ENCODE measurements at regions not wholly inside any gene's neighbourhood (a gene's known extent, or its start where the extent isn't known, plus 50 kb on each side); places are given as distances from the start of the nearest gene placed in this dataset.

DNA sequence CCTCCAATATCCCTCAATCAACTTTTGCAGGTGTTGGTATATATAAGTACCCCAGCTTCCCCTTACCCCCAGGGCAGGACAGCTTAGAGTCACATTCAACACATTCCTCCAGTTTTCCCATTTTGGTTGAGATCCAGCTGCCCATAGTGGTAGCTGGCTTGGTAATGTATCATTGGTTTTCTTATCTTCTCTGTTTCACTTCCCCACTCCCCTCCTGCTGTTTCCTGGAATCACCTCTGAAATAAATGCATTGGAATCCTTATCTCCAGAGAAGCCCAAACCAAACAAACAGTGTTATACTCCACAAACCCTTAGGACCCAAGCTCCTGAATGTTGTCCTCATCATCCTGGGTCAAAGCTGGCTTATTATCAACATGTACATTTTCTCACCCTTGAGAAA lies 184.8 kb downstream of the TMEM38B start:
- TF ChIP-seq, protein P1, sequence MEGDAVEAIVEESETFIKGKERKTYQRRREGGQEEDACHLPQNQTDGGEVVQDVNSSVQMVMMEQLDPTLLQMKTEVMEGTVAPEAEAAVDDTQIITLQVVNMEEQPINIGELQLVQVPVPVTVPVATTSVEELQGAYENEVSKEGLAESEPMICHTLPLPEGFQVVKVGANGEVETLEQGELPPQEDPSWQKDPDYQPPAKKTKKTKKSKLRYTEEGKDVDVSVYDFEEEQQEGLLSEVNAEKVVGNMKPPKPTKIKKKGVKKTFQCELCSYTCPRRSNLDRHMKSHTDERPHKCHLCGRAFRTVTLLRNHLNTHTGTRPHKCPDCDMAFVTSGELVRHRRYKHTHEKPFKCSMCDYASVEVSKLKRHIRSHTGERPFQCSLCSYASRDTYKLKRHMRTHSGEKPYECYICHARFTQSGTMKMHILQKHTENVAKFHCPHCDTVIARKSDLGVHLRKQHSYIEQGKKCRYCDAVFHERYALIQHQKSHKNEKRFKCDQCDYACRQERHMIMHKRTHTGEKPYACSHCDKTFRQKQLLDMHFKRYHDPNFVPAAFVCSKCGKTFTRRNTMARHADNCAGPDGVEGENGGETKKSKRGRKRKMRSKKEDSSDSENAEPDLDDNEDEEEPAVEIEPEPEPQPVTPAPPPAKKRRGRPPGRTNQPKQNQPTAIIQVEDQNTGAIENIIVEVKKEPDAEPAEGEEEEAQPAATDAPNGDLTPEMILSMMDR (IDR thresholded peaks at IDR 0.05) = no peak
- TF ChIP-seq POLR2A (IDR thresholded peaks at IDR 0.05) = no peak

Measured in uterus (tissue), 2 donors.